Prostate gland (tissue), 2 donors: ENCODE measurements at regions not wholly inside any gene's neighbourhood (a gene's known extent, or its start where the extent isn't known, plus 50 kb on each side); places are given as distances from the start of the nearest gene placed in this dataset.

Source experiments
- POLR2A ChIP-seq: fragments of 450-650 bp; IDR thresholded peaks from one replicate; pipeline ENCODE4 v1.6.1; 2016; ENCODE audit warnings: antibody characterized with exemption, mild to moderate bottlenecking
- TF ChIP-seq, protein P1 (sequence below), 4 experiments: fragments of 200-600 bp in 2 of 4; fragments of 450-650 bp in 2 of 4; sonication (generic) in 2 of 4; IDR thresholded peaks; 1 replicate in 3 of 4; 2 replicates in 1 of 4; pipeline ENCODE4 v1.5.1; 2016 to 2019; ENCODE audit warnings: antibody characterized with exemption in 4 of 4, mild to moderate bottlenecking in 2 of 4, moderate library complexity in 2 of 4

DNA sequence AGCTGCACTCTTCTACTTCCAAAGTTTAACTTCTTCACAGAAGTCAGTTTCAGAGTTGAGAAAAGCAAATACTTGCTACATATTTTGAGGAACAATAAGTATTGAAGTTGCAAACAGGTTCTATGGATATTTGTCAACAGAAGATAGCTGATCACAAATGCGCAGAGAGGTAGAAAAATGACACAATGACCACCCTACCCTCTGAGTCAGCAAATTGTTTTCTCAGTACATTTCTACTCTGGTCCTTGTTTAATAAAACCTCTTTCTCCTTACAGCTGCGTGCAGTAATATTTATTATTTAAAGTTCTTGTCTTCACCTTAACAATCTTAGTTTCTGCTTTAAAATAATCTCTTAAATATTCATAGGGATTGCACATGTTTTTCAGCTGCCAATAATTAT, 855.1 kb upstream of the CTNND2 start:
- no peak for TF ChIP-seq POLR2A
- TF ChIP-seq, protein P1, sequence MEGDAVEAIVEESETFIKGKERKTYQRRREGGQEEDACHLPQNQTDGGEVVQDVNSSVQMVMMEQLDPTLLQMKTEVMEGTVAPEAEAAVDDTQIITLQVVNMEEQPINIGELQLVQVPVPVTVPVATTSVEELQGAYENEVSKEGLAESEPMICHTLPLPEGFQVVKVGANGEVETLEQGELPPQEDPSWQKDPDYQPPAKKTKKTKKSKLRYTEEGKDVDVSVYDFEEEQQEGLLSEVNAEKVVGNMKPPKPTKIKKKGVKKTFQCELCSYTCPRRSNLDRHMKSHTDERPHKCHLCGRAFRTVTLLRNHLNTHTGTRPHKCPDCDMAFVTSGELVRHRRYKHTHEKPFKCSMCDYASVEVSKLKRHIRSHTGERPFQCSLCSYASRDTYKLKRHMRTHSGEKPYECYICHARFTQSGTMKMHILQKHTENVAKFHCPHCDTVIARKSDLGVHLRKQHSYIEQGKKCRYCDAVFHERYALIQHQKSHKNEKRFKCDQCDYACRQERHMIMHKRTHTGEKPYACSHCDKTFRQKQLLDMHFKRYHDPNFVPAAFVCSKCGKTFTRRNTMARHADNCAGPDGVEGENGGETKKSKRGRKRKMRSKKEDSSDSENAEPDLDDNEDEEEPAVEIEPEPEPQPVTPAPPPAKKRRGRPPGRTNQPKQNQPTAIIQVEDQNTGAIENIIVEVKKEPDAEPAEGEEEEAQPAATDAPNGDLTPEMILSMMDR (IDR thresholded peaks at IDR 0.05) = no peak
